ENCODE measurements at regions not wholly inside any gene's neighbourhood (a gene's known extent, or its start where the extent isn't known, plus 50 kb on each side); places are given as distances from the start of the nearest gene placed in this dataset.

GRCh38 chr1:186557147-186557777 is 96.3 kb upstream of the PDC start:
- no peak for DNase-seq (ENCODE audit: low spot score)

- no peak for DNase-seq (ENCODE audit: low spot score)
These were observed 89.9 kb upstream of the PDC start for GRCh38 chr1:186550832-186551231.

- no peak for DNase-seq (ENCODE audit: low spot score)
These were observed 80.1 kb upstream of the PDC start for GRCh38 chr1:186541003-186541402.

- no peak for DNase-seq (ENCODE audit: low spot score)
These were observed 79.6 kb upstream of the PDC start for GRCh38 chr1:186540521-186540920.

- DNase-seq (ENCODE audit: low spot score) = peak; percentile 57
These were observed 75.5 kb upstream of the PDC start for GRCh38 chr1:186536273-186536890.

- DNase-seq (ENCODE audit: low spot score) = peak; percentile 89
These were observed 74.6 kb upstream of the PDC start for GRCh38 chr1:186535388-186536133.

- DNase-seq (ENCODE audit: low spot score) = no peak
These were observed 73.5 kb upstream of the PDC start for GRCh38 chr1:186534401-186534800.

- no peak for DNase-seq (ENCODE audit: low spot score)
These were observed 71.6 kb upstream of the PDC start for GRCh38 chr1:186532466-186532865.

GRCh38 chr1:186531561-186532165 is 70.7 kb upstream of the PDC start:
- DNase-seq (ENCODE audit: low spot score) = no peak

- no peak for DNase-seq (ENCODE audit: low spot score)
These were observed 69.2 kb upstream of the PDC start for GRCh38 chr1:186530109-186530508.

GRCh38 chr1:186519982-186520381 is 59.1 kb upstream of the PDC start:
- no peak for DNase-seq (ENCODE audit: low spot score)

- no peak for DNase-seq (ENCODE audit: low spot score)
These were observed 58.0 kb upstream of the PDC start for GRCh38 chr1:186518822-186519381.

- no peak for DNase-seq (ENCODE audit: low spot score)
These were observed 57.5 kb upstream of the PDC start for GRCh38 chr1:186518395-186518794.

GRCh38 chr1:186514367-186514766 is 53.5 kb upstream of the PDC start:
- DNase-seq (ENCODE audit: low spot score) = no peak

GRCh38 chr1:186513526-186513925 is 52.6 kb upstream of the PDC start:
- DNase-seq (ENCODE audit: low spot score) = no peak

GRCh38 chr1:186512698-186513457 is 52.0 kb upstream of the PDC start:
- DNase-seq (ENCODE audit: low spot score) = no peak

- no peak for DNase-seq (ENCODE audit: low spot score)
These were observed 51.1 kb upstream of the PDC start for GRCh38 chr1:186511761-186512637.
